OCI-LY7 (cell line): ENCODE measurements at regions not wholly inside any gene's neighbourhood (a gene's known extent, or its start where the extent isn't known, plus 50 kb on each side); places are given as distances from the start of the nearest gene placed in this dataset.
"Not testable (repeated sequence)": the region's sequence is repeated elsewhere in the genome, so short reads cannot be mapped to it uniquely, and the experiment has no call there.

Experiments
- BruUV-seq: library from RNA; stranded (reverse); fragments of 400-500 nt; replicated peaks from 2 replicates; lab custom pipeline; 2021; lab: Mats Ljungman, UMichigan
- CTCF ChIA-PET: fragments of 300-600 bp; sonication (Branson Sonifier 250); formaldehyde crosslinking; loops from one replicate; lab custom pipeline; 2022; ENCODE audit warnings: antibody characterized with exemption; ENCODE audit not compliant: unreplicated experiment; lab: Charles Lee
- POLR2A ChIA-PET: fragments of 300-600 bp; sonication (Branson Sonifier 250); formaldehyde crosslinking; loops from one replicate; lab custom pipeline; 2022; ENCODE audit warnings: antibody characterized with exemption; lab: Charles Lee
- DNase-seq: peaks from one replicate; pipeline ENCODE4 v3.0.0-alpha.2; 2015; ENCODE audit warnings: low spot score
- H2AFZ ChIP-seq: fragments of 200-600 bp; sonication (generic), shearing (Covaris generic); 2 replicates; pipeline ENCODE4 v1.6.1; 2014; ENCODE audit warnings: mild to moderate bottlenecking, antibody characterized with exemption, low read length, moderate library complexity
- H3K27ac ChIP-seq: fragments of 200-600 bp; sonication (generic); 2 replicates; pipeline ENCODE4 v1.5.1; 2014; ENCODE audit warnings: mixed run types, low read depth, mild to moderate bottlenecking, moderate library complexity, low read length, inconsistent platforms; ENCODE audit not compliant: poor library complexity, severe bottlenecking
- H3K36me3 ChIP-seq: fragments of 200-600 bp; sonication (generic); 2 replicates; pipeline ENCODE4 v1.6.1; 2014; ENCODE audit warnings: mild to moderate bottlenecking, antibody characterized with exemption, low read length, moderate library complexity, mixed read lengths; ENCODE audit not compliant: insufficient read depth
- H3K4me1 ChIP-seq: fragments of 200-600 bp; sonication (generic); 2 replicates; pipeline ENCODE4 v1.5.1; 2014; ENCODE audit warnings: mild to moderate bottlenecking, low read length; ENCODE audit not compliant: insufficient read depth, poor library complexity, severe bottlenecking
- H3K4me2 ChIP-seq: fragments of 200-600 bp; sonication (generic); 2 replicates; pipeline ENCODE4 v1.6.1; 2014; ENCODE audit warnings: mild to moderate bottlenecking, low read length
- H3K4me3 ChIP-seq: fragments of 200-600 bp; sonication (generic); 2 replicates; pipeline ENCODE4 v1.5.1; 2014; ENCODE audit warnings: mild to moderate bottlenecking, low read depth, low read length; ENCODE audit not compliant: poor library complexity, severe bottlenecking
- H3K79me2 ChIP-seq: fragments of 200-600 bp; sonication (generic); 2 replicates; pipeline ENCODE4 v1.6.1; 2016; ENCODE audit warnings: low read depth, mild to moderate bottlenecking, low read length, moderate library complexity, mixed read lengths; ENCODE audit not compliant: insufficient read depth
- H3K9me2 ChIP-seq: fragments of 200-600 bp; sonication (generic); 2 replicates; pipeline ENCODE4 v1.6.1; 2016; ENCODE audit warnings: mild to moderate bottlenecking, low read length, mixed read lengths; ENCODE audit not compliant: insufficient read depth
- H3K9me3 ChIP-seq: fragments of 200-600 bp; sonication (generic); 2 replicates; pipeline ENCODE4 v1.6.1; 2014; ENCODE audit warnings: mild to moderate bottlenecking, mixed run types, low read length, mixed read lengths
- H4K20me1 ChIP-seq: fragments of 200-600 bp; sonication (generic); 2 replicates; pipeline ENCODE4 v1.6.1; 2014; ENCODE audit warnings: mild to moderate bottlenecking, antibody characterized with exemption, low read length, moderate library complexity, mixed read lengths; ENCODE audit not compliant: insufficient read depth
- CTCF ChIP-seq: fragments of 200-600 bp; sonication (generic); conservative IDR thresholded peaks from 2 replicates; pipeline ENCODE4 v1.5.1; 2014; ENCODE audit warnings: mild to moderate bottlenecking, antibody characterized with exemption, low read length, moderate library complexity, mixed read lengths
- EZH2phosphoT487 ChIP-seq: fragments of 200-600 bp; sonication (generic); IDR thresholded peaks from 2 replicates; pipeline ENCODE4 v1.6.1; 2018; ENCODE audit warnings: low read depth, borderline replicate concordance, mild to moderate bottlenecking, mixed run types, antibody characterized with exemption, low read length, moderate library complexity, mixed read lengths
- intact Hi-C: fragments of 100-400 bp; cut with micrococcal nuclease; formaldehyde crosslinking; loops from one replicate; pipeline ENCODE4 v1.10.0; 2022; ENCODE audit not compliant: unreplicated experiment

GRCh38 chr1:98286656-98287055 lies 365.8 kb upstream of the DPYD start:
- Histone ChIP-seq H3K4me3 (no peak overlapping the region), H3K79me2 (no peaks in the 10 kb centered on the region), H3K4me2 (no peak overlapping the region), H3K36me3 (no peaks in the 10 kb centered on the region), H3K27ac (no peak overlapping the region), H3K4me1 (no peaks in the 10 kb centered on the region), H3K9me3 (no peaks in the 10 kb centered on the region), H4K20me1 (no peaks in the 10 kb centered on the region), H2AFZ (no peak overlapping the region), H3K9me2 (no peaks in the 10 kb centered on the region)
- CTCF ChIA-PET, result no interaction called here
- TF ChIP-seq CTCF, result no peak
- TF ChIP-seq EZH2phosphoT487, result no peak
- POLR2A ChIA-PET, result interaction anchor here (0.6 kb wide), 1 partner anchor 10 kb away, joined by 3 read pairs; no protein-coding TSS in a partner anchor
- DNase-seq, result no peak
- no TSS peak for BruUV-seq
- intact Hi-C loops, result no loop called here

GRCh38 chr1:98285286-98285685 lies 364.5 kb upstream of the DPYD start:
- intact Hi-C loops, H3K4me2 ChIP-seq, H3K27ac ChIP-seq, CTCF ChIA-PET, H3K4me3 ChIP-seq, H2AFZ ChIP-seq, H3K4me1 ChIP-seq, DNase-seq, H3K79me2 ChIP-seq, H4K20me1 ChIP-seq, H3K9me3 ChIP-seq, H3K9me2 ChIP-seq, H3K36me3 ChIP-seq, BruUV-seq: not testable (repeated sequence)
- POLR2A ChIA-PET, result interaction anchor here (0.6 kb wide), 1 partner anchor 721 kb away, joined by 3 read pairs; no protein-coding TSS in a partner anchor

- DNase-seq, result no peak
- H3K9me2 ChIP-seq, result no peaks in the 10 kb centered on the region
- BruUV-seq, result no TSS peak
- intact Hi-C loops, result no loop called here
- no peaks in the 10 kb centered on the region for H3K36me3 ChIP-seq
- no peak overlapping the region for H3K27ac ChIP-seq
- H3K79me2 ChIP-seq, result no peaks in the 10 kb centered on the region
- H4K20me1 ChIP-seq, result no peaks in the 10 kb centered on the region
- CTCF ChIA-PET, result no interaction called here
- no peak for TF ChIP-seq EZH2phosphoT487
- no peak for TF ChIP-seq CTCF
- H2AFZ ChIP-seq, result no peak overlapping the region
- POLR2A ChIA-PET, result interaction anchor here (0.6 kb wide), 1 partner anchor 172 kb away, joined by 3 read pairs; no protein-coding TSS in a partner anchor
- H3K4me1 ChIP-seq, result no peaks in the 10 kb centered on the region
- H3K9me3 ChIP-seq, result no peaks in the 10 kb centered on the region
- H3K4me2 ChIP-seq, result no peak overlapping the region
- no peak overlapping the region for H3K4me3 ChIP-seq
Observed at GRCh38 chr1:98280049-98280448, 359.2 kb upstream of the DPYD start.
